Heart right ventricle (tissue), 16 donors: ENCODE measurements at regions not wholly inside any gene's neighbourhood (a gene's known extent, or its start where the extent isn't known, plus 50 kb on each side); places are given as distances from the start of the nearest gene placed in this dataset.
"Not testable (repeated sequence)": the region's sequence is repeated elsewhere in the genome, so short reads cannot be mapped to it uniquely, and the experiment has no call there.

Experiments
- ATAC-seq, 8 donors: fragments of 200-7000 bp; cut with Tn5 transposase; one replicate each; pipeline ENCODE4 v1.9.1; 2020; ENCODE audit warnings: mild to moderate bottlenecking in 8 of 8, moderate library complexity in 8 of 8, moderate number of reproducible peaks in 1 of 8
- DNase-seq, 2 donors: peaks; one replicate each; pipeline ENCODE4 v3.0.0-alpha.2; 2020
- H3K27ac ChIP-seq, 10 donors: fragments of 200-600 bp; sonication (generic) in 2 of 10; one replicate each; pipeline versions ENCODE4 v1.5.0 to v1.8.0; 2020 to 2022; ENCODE audit warnings: mild to moderate bottlenecking in 3 of 10
- H3K27me3 ChIP-seq, 7 donors: fragments of 200-600 bp; one replicate each; pipeline ENCODE4 v1.8.0; 2021 to 2022; ENCODE audit warnings: mild to moderate bottlenecking in 2 of 7
- H3K36me3 ChIP-seq, 9 donors: fragments of 200-600 bp; sonication (generic) in 1 of 9; one replicate each; pipeline versions ENCODE4 v1.5.0 to v1.8.0; 2020 to 2022; ENCODE audit warnings: mild to moderate bottlenecking in 2 of 9
- H3K4me1 ChIP-seq, 9 donors: fragments of 200-600 bp; sonication (generic) in 1 of 9; one replicate each; pipeline versions ENCODE4 v1.5.0 to v1.8.0; 2020 to 2022; ENCODE audit warnings: mild to moderate bottlenecking in 4 of 9
- H3K4me3 ChIP-seq, 10 donors: fragments of 200-600 bp; sonication (generic) in 2 of 10; one replicate each; pipeline versions ENCODE4 v1.5.0 to v1.8.0; 2020 to 2022; ENCODE audit warnings: mild to moderate bottlenecking in 7 of 10, moderate library complexity in 2 of 10
- H3K9me3 ChIP-seq, 11 donors: fragments of 200-600 bp in 10 of 11; sonication (generic) in 2 of 11; one replicate each; pipeline versions ENCODE4 v1.5.0 to v1.8.0; 2013 to 2022; ENCODE audit warnings: mild to moderate bottlenecking in 2 of 11, control low read depth in 1 of 11, moderate library complexity in 1 of 11
- CTCF ChIP-seq, 9 donors: fragments of 200-600 bp; sonication (generic) in 2 of 9; IDR thresholded peaks; one replicate each; pipeline versions ENCODE4 v1.5.0 to v1.8.0; 2021 to 2022; ENCODE audit warnings: antibody characterized with exemption in 9 of 9, mild to moderate bottlenecking in 5 of 9, moderate library complexity in 1 of 9
- WGBS, 2 donors: extraction: QIAGEN DNeasy Blood & Tissue Kit; methylation state at CpG; one replicate each; pipeline ENCODE4 v1.1.7; 2013; ENCODE audit warnings: inconsistent platforms in 1 of 2; 5-methylcytosine and 5-hydroxymethylcytosine counted together
- intact Hi-C, 10 donors: fragments of 100-400 bp; cut with DNase I; formaldehyde crosslinking; loops; one replicate each; pipeline versions ENCODE4 v1.11.1 to v1.14.2; 2022
- donor health status: Arrhythmogenic right ventricular cardiomyopathy.
- donor health status: ischemic (EF 13 %, LVEDD 7.1; RV severe dilation, severe dysfunction).
- donor health status: healthy with polysubstance abuse.
- donor health status: DM: no; HTN: yes; CAD: no.
- donor health status: DM: no; HTN: no; CAD: no.
- donor health status: ischemic (EF 25% LVEDD 6.9; RV normal size, moderate dysfunction).
- donor health status: ischemic (EF 25% LVEDD 5.7; RV mildly dilated, moderate dysfunction).
- donor health status: healthy.
- donor health status: DM: yes; HTN: yes; CAD: no.
- donor health status: Ischemic cardiomyopathy.
- donor health status: ischemic (EF 35%, LVEDD 5.7; RV mildly dilated, moderate dysfunction).
- donor health status: nonischemic (EF 11% LVEDD 7.7; RV severe dilation, severe dysfunction).
- donor health status: DM: yes; HTN: yes; CAD: no.
- donor health status: PGD.
- donor health status: ischemic (EF 29% LVEDD 5.4; RV normal size, mild dysfunction).
- donor health status: nonischemic (EF 23%, LVEDD 6.1; RV moderate dilation, normal function).

- DNase-seq = no peak
- peaks cover 0 to 3% (median 0%) of the 10 kb centered on the region in 9 donors for H3K4me1 ChIP-seq
- intact Hi-C loops = loop anchor here in 1 of 10 donors (5.0 kb wide), 1 partner anchor 348 kb away; no protein-coding TSS in a partner anchor
- no peak overlapping the region for H3K27ac ChIP-seq
- H3K4me3 ChIP-seq = no peak overlapping the region
- no peak for ATAC-seq
- H3K9me3 ChIP-seq = no peaks in the 10 kb centered on the region
- 51 to 55% methylated on average over 2 of the region's 2 CpGs for WGBS, 2 donors
- H3K36me3 ChIP-seq = no peaks in the 10 kb centered on the region
- no peak for TF ChIP-seq CTCF (IDR thresholded peaks at IDR 0.05)
- peaks cover 0 to 15% (median 4%) of the 10 kb centered on the region in 7 donors for H3K27me3 ChIP-seq
These were observed 267.3 kb downstream of the EN1 start for GRCh38 chr2:118580107-118580506.

GRCh38 chr2:118577202-118577601 lies 270.2 kb downstream of the EN1 start:
- H3K4me1 ChIP-seq = peaks cover 0 to 3% (median 0%) of the 10 kb centered on the region in 9 donors
- DNase-seq = no peak
- no peak for TF ChIP-seq CTCF (IDR thresholded peaks at IDR 0.05)
- H3K36me3 ChIP-seq = no peaks in the 10 kb centered on the region
- intact Hi-C loops = no loop called here
- no peak overlapping the region for H3K27ac ChIP-seq
- H3K4me3 ChIP-seq = no peak overlapping the region
- H3K27me3 ChIP-seq = peaks cover 0 to 19% (median 0%) of the 10 kb centered on the region in 7 donors
- 52 to 59% methylated on average over 2 of the region's 2 CpGs for WGBS, 2 donors
- ATAC-seq = no peak
- H3K9me3 ChIP-seq = no peaks in the 10 kb centered on the region

- intact Hi-C loops = no loop called here
- Histone ChIP-seq H3K27me3 (peaks cover 0 to 11% (median 0%) of the 10 kb centered on the region in 7 donors), H3K36me3 (no peaks in the 10 kb centered on the region), H3K27ac (no peak overlapping the region), H3K4me3 (no peak overlapping the region), H3K9me3 (no peaks in the 10 kb centered on the region), H3K4me1 (peaks cover 0 to 3% (median 0%) of the 10 kb centered on the region in 9 donors)
- peak in 1 of 2 donors; percentile 5 for DNase-seq
- no peak for TF ChIP-seq CTCF (IDR thresholded peaks at IDR 0.05)
- ATAC-seq = no peak
- whole genome bisulfite sequencing, 2 donors = 17 to 22% methylated on average over 3 of the region's 3 CpGs
These were observed 271.2 kb downstream of the EN1 start for GRCh38 chr2:118576109-118576855.

- DNase-seq, H3K4me1 ChIP-seq, intact Hi-C loops, H3K9me3 ChIP-seq, H3K36me3 ChIP-seq, H3K27ac ChIP-seq, H3K27me3 ChIP-seq, H3K4me3 ChIP-seq, ATAC-seq: not testable (repeated sequence)
- 86 to 93% methylated on average over 6 of the region's 6 CpGs for WGBS, 2 donors
These were observed 275.1 kb downstream of the EN1 start for GRCh38 chr2:118572380-118572779.

GRCh38 chr2:118569876-118570535 lies 277.4 kb downstream of the EN1 start:
- Histone ChIP-seq H3K36me3 (no peaks in the 10 kb centered on the region), H3K4me3 (no peak overlapping the region), H3K27ac (no peak overlapping the region), H3K9me3 (no peaks in the 10 kb centered on the region), H3K4me1 (no peaks in the 10 kb centered on the region), H3K27me3 (peaks cover 0 to 16% (median 0%) of the 10 kb centered on the region in 7 donors)
- intact Hi-C loops = no loop called here
- no peak for ATAC-seq
- no peak for TF ChIP-seq CTCF (IDR thresholded peaks at IDR 0.05)
- no peak for DNase-seq
- WGBS, 2 donors = 47 to 50% methylated on average over 2 of the region's 2 CpGs
